Fibroblast of upper back skin (primary cell): ENCODE measurements at regions not wholly inside any gene's neighbourhood (a gene's known extent, or its start where the extent isn't known, plus 50 kb on each side); places are given as distances from the start of the nearest gene placed in this dataset.

Source experiments
- DNase-seq: peaks from one replicate; pipeline ENCODE4 v3.0.0-alpha.2; 2013

DNA sequence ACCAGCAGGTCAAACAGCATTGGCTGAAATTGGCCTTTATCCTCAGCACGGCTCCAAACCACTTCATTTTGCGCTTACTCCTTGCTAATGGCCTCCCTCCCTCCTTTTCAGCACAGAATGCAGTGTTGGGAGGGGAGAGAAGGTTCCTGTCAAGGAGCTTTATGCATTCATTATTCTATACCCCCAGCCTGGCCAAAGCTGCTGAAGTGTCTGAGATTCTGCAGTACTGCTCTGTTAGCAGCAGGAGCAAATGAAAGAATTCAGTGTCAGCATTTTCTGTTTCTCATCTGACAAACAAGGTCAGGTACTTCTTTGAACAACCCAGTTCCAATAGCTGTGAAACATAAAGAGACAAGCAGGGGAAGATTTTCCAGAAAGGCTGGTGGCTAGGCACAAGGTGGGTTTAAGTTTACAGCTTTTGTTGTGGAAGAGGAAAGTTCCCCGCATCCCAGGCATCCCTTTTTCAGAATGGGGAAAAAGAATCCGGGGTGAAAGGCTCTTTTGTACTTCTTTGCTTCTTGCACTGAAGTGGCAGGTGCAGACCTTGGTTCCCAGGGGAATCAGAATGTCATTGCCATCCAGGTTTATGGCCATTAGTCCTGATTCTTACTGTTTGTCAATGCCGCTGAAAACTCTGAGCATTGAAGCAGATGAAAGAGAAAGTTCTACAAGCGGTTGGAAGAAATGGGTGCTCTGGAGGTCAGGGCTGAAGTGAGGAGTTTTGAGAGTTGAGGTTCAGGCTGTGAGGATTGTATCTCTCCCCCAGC is 109.3 kb upstream of the APC start:
- no peak for DNase-seq

DNA sequence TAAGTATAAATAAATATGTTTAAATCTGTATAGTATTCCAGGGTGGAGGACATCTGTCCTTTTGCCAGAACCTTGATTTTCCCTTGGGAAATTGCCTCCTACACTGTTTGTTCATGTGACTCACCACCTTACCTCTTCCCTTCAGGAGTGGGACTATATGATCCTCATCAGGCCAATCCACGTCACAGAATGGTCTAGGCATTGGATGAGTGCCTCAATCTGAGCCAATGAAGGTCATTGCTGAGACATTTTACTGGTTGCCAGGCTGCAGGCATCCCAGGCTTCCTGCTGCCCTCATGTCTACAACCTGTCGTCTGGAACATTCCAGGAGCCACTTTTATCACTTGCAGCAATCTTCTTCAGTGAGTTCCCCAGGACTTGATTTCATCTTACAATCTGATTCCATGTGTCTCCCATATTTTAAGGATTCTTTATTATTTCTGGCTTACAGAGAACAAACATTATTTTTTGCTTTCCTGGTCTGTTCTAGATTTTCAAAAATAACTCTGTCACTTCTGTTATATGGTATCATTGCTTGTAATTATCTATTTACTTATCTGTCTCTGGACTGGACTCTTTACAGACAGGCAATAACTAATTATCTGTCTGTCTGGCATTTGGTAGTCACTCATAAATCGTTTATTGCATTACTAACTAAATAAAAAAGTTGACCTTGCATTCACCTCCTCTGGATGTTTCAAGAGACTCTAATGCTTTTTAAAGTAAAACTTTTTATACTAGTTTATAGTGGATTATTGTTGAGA is 107.3 kb upstream of the APC start:
- DNase-seq = no peak

- DNase-seq = no peak
These were observed 103.5 kb upstream of the APC start for GRCh38 chr5:112634166-112634565.

- DNase-seq = no peak
These were observed 102.9 kb upstream of the APC start for GRCh38 chr5:112634796-112635195.

- DNase-seq = no peak
These were observed 102.4 kb upstream of the APC start for GRCh38 chr5:112635276-112635675.

DNA sequence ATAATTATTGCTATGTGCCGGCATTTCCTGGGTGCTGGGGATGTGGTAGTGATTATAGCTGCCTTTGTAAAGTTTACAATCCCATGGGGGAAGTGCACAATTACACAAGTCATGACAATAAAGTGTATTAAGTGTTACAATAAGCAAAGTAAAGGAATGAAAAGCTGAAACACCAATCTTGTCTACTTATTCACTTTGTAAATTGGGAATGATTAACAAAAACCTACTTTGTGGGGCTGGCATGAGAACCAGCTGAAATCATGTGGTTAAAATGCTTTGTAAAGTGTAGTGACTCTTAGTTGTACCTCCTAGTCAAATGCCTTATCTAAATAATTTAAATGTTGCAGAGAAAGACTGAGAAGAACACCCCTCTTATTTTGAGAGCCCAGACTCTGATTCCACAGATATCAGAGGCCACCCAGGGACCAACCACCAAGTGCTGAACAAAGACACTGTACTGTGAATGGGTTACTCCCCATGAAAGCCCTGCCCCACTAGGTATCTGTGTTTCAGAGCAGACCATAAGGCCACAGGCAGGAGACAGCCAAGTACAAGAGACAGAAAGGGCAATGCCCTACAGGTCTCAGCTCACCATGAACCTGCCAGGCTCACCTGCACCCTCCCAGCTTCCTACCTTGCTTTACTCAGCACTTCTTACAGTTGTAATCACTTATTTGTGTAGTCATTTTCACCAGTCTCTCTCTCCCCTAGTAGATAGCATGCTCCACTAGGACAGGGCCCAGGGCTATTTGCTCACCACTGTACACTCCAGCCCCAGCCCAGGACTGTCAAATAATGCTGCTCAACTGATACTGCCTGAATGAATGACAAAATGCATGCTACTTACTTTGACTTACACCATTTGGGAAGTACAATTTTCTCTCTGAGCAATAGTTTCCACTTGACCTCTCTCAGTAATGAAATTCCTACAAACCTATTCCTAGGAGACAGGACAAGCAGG is 101.6 kb upstream of the APC start:
- DNase-seq = no peak

DNA sequence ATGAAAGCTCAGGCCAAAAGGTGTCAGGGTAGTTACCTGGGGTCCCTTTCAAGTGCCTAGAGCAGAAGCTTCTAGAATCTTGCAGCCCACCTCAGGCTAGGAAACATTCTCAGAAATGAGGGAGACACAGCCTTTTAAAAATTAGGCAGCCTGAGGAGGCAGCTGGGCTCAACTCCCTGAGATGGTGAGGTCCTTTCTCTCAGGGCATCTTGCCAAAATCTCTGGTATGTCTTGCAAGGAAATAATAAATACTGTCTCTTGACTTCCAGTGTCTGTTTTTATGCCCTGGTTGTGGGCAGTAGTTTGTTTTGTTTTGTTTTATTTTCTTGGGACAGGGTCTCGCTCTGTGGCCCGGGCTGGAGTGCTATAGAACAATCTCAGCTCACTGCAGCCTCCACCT is 100.9 kb upstream of the APC start:
- peak; percentile 24 for DNase-seq

GRCh38 chr5:112637343-112637742 is 100.3 kb upstream of the APC start:
- DNase-seq = no peak

- DNase-seq = peak; percentile 17
These were observed 97.1 kb upstream of the APC start for GRCh38 chr5:112640546-112640945.

- no peak for DNase-seq
These were observed 96.1 kb upstream of the APC start for GRCh38 chr5:112641515-112642110.

DNA sequence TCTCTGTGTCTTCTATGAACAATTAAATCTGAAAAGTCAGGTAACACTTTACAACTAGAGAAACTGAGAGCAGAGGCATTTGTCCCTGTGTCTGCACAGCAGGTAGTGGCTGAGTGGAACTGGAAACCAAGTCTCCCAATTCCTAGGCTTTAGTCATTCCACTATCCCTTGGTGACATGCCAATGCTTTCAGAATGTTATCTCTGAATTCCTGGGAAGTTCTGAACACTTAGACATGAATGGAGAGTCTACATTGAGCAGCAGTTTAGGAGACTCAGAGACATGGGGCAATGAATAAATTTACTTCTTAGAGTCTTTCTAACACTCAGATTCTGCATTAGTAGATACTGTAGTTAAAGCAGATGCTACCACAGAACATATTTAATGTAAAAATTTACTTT is 94.8 kb upstream of the APC start:
- peak; percentile 22 for DNase-seq

GRCh38 chr5:112643339-112643971 is 94.2 kb upstream of the APC start:
- DNase-seq = no peak

GRCh38 chr5:112646139-112646936 is 91.3 kb upstream of the APC start:
- no peak for DNase-seq

DNA sequence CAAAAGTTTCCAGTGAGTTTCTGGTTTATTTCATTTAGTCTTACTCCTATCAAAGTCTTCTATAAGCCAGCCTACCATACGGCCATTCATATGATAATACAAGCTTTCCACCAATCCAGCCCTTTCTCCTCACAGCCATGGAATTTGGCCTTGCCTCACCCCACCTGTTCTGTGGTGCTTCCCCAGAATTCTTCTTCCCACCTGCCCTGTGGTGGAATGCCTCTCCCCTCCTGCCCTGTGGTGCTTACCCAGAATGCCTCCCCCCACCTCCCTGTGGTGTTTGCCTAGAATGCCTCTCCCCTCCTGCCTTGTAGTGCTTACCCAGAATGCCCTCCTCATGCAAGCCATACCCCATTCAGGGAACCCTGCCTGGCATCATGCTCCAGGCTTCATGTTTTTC is 90.3 kb upstream of the APC start:
- DNase-seq = no peak

DNA sequence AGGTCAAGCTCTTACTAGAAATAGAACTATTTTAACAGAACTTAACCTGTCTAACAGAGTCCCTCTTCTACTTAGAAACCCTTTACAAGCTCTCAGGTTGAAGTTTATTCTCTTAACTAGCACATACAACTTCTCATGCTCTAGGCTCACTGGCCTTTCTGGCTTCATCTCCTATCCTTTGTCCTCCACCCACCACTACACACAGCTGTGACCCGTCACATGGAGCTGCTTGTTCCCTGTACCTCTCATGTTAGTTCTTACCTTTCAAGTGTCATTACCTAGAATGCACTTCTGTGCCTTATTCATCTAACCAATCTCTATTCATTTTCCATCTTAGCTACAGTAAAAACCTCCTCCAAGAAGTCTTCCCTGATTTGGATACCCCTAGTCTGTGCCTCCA is 89.4 kb upstream of the APC start:
- no peak for DNase-seq

DNA sequence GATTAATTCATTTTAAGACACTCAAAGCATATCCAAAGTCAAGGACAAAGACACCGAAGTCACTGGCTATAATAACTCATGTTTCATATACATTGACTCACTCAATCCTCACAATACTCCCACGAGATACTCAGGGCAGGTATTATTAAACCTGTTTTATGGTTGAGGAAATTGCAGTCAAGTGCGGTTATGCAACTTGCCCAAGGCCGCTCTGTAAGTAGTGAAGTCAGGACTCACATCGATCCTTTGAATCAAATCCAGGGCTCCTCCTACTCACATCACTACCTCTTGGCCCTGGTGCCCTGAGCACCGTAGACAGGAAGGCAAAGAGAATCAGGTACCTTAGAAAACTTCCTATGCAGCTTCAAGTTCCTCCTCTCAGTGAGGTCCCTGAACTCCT is 87.8 kb upstream of the APC start:
- no peak for DNase-seq

GRCh38 chr5:112653638-112654205 is 84.0 kb upstream of the APC start:
- DNase-seq = peak; percentile 31

DNA sequence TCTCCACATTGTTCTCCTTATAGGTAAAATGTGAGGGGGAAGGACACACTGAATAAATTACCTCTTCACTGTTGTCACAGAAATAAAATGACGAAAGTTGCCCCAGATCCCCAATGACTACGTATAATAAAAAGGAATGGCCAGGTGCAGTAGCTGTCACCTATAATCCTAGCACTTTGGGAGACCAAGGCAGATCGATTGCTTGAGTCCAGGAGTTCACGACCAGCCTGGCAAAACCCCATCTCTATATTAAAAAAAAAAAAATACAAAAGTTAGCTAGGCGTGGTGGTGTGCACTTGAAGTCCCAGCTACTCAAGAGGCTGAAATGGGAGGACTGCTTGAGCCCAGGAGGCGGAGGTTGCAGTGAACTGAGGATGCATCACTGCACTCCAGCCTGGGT is 82.2 kb upstream of the APC start:
- no peak for DNase-seq

DNA sequence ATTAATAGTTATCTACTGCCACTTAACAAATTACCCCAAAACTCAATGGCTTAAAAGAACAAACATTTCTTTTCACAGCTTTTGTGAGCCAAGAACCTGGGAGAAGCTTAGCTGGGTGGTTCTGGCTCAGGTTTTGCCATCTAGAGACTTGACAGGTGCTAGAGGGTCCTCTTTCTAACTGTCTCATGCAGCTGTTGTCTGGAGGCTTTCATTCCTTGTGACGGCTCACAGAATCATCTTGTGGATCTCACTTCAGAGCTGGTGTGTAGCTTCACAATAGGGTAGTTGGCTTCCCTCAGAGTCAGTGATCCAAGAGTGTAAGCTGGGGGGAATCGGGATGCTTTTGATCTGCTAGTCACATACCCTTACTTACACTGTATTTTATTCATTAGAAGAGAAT is 81.2 kb upstream of the APC start:
- no peak for DNase-seq

DNA sequence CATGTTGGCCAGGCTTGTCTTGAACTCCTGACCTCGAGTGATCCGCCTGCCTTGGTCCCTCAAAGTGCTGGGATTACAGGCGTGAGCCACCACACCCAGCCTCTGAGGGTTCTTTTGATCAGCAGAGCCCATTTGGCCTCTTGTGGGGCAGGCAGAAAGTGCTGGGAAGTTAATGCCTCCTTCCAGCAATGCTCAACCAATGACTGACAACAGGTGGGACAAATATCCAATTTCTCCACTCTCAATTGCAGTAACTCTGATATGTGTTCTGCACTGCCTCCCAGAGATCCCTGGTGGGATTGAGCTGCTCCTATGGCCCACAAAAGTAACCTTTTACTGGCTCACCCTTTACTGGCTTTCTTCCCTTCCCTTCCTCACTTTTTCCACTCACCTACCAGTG is 79.9 kb upstream of the APC start:
- no peak for DNase-seq

GRCh38 chr5:112660359-112660758 is 77.3 kb upstream of the APC start:
- no peak for DNase-seq
